ENCODE measurements at regions not wholly inside any gene's neighbourhood (a gene's known extent, or its start where the extent isn't known, plus 50 kb on each side); places are given as distances from the start of the nearest gene placed in this dataset.

DNA sequence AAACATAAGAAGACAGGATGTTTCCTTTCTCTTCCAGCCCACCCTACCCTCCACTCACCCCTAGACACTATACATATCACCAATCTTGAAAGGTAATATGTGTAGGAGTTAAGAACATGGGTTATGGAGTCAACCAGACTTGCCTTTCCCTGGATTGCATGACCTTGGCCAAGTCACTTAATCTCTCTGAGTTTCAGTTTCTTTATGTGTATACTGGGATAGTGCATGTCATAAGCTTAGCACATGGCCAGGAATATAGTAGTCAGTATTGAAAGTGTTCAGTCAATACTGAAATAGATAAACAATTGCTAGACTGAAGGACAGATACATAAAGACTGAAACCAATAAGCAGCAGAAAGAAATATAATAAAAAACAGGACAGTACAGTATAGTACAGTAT lies 283.2 kb upstream of the STT3B start:
- TF ChIP-seq CTCF (IDR thresholded peaks at IDR 0.05): no peak
- TF ChIP-seq POLR2A (IDR thresholded peaks at IDR 0.05): no peak
- no peak for TF ChIP-seq POLR2AphosphoS5 (IDR thresholded peaks at IDR 0.05)

Measured in prostate gland (tissue), 2 donors.